HG03196 (cell line): ENCODE measurements at regions not wholly inside any gene's neighbourhood (a gene's known extent, or its start where the extent isn't known, plus 50 kb on each side); places are given as distances from the start of the nearest gene placed in this dataset.

Experiments
- ATAC-seq: cut with Tn5 transposase; IDR thresholded peaks from one replicate; pipeline ENCODE4 v1.9.1; 2021; ENCODE audit not compliant: unreplicated experiment

GRCh38 chr6:101290346-101290745 is 103.2 kb upstream of the GRIK2 start:
- no peak for ATAC-seq

GRCh38 chr6:101294051-101294638 is 99.4 kb upstream of the GRIK2 start:
- no peak for ATAC-seq

- ATAC-seq, result no peak
Measured at GRCh38 chr6:101294676-101295075, 98.8 kb upstream of the GRIK2 start.

GRCh38 chr6:101296169-101296960 is 97.1 kb upstream of the GRIK2 start:
- no peak for ATAC-seq

- ATAC-seq, result no peak
Measured at GRCh38 chr6:101302593-101302992, 90.9 kb upstream of the GRIK2 start.

- no peak for ATAC-seq
Measured at GRCh38 chr6:101303495-101303894, 90.0 kb upstream of the GRIK2 start.

- no peak for ATAC-seq
Measured at GRCh38 chr6:101312652-101313051, 80.9 kb upstream of the GRIK2 start.

GRCh38 chr6:101322921-101323320 is 70.6 kb upstream of the GRIK2 start:
- ATAC-seq, result no peak

GRCh38 chr6:101326411-101326810 is 67.1 kb upstream of the GRIK2 start:
- ATAC-seq, result no peak

- ATAC-seq, result no peak
Measured at GRCh38 chr6:101341926-101342325, 51.6 kb upstream of the GRIK2 start.
